ENCODE measurements at regions not wholly inside any gene's neighbourhood (a gene's known extent, or its start where the extent isn't known, plus 50 kb on each side); places are given as distances from the start of the nearest gene placed in this dataset.

DNA sequence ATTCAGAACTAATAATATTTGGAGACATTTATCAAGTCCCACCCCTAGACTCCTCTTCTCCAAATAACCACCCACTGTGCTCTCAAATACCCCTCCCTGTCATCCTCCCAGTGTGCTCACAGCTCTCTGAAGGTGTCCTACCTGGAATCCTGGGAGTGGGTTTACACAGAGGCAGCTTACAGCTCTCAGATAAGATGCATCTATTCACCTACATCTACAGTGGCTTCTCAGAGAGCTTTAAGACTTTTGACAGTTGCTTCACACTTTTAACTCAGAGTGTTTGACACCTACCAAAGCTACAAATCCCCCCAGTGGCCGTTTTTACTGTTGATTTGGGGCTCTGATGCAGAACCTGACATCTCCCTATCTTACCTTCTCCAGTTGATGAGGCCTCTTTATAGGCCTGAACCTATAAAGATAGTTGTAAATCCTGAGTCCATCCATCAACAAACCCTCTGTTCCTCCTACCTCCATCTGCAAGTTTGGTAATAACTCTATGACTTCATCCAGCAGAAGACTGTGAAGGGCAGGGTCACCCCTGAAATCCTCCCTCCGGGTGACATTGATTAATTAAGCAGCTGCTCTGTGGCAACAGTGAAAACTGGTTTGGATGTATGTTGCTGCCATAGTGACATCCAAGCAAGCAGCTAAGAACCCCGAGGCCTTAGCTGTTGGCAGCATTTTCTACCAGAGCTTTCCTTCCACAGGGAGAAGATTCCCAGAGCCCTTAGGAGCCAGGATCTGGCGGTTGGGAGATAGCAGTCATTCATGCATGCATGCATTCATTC lies 226.1 kb upstream of the RREB1 start:
- TF ChIP-seq, protein P1, sequence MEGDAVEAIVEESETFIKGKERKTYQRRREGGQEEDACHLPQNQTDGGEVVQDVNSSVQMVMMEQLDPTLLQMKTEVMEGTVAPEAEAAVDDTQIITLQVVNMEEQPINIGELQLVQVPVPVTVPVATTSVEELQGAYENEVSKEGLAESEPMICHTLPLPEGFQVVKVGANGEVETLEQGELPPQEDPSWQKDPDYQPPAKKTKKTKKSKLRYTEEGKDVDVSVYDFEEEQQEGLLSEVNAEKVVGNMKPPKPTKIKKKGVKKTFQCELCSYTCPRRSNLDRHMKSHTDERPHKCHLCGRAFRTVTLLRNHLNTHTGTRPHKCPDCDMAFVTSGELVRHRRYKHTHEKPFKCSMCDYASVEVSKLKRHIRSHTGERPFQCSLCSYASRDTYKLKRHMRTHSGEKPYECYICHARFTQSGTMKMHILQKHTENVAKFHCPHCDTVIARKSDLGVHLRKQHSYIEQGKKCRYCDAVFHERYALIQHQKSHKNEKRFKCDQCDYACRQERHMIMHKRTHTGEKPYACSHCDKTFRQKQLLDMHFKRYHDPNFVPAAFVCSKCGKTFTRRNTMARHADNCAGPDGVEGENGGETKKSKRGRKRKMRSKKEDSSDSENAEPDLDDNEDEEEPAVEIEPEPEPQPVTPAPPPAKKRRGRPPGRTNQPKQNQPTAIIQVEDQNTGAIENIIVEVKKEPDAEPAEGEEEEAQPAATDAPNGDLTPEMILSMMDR (IDR thresholded peaks at IDR 0.05) = no peak
- TF ChIP-seq POLR2A (IDR thresholded peaks at IDR 0.05) = no peak

Data from body of pancreas (tissue), 4 donors.